AG10803 (cell line): ENCODE measurements at regions not wholly inside any gene's neighbourhood (a gene's known extent, or its start where the extent isn't known, plus 50 kb on each side); places are given as distances from the start of the nearest gene placed in this dataset.

Experiments
- DNase-seq: peaks from one replicate; pipeline ENCODE4 v3.0.0; 2010; ENCODE audit warnings: low read depth
- H3K4me3 ChIP-seq: 2 replicates; pipeline ENCODE4 v1.5.1; 2011; ENCODE audit warnings: mild to moderate bottlenecking, low read length, control low read depth
- CTCF ChIP-seq: conservative IDR thresholded peaks from 2 replicates; pipeline ENCODE4 v1.5.1; 2011; ENCODE audit warnings: mild to moderate bottlenecking, low read length, control low read depth, inconsistent platforms

DNA sequence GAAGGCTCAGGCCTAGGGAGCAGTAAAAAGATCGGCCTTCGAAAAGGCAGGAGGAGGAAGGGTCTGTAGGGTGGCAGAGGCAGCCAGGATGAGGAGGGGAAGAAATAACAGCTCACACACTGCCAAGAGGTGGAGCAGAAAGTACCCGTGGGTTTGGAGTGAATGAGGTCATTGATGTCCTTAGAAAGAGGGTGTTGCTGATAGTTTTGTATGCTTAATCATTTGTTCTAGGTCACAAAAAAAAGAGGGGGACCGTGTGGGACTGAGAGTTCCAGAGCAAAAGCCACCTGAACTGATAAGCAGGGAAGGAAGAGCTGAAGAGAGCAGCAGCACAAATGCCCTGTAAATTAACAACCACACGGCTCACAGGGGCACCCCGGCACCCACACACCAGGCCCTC lies 140.4 kb downstream of the FAM161A start:
- H3K4me3 ChIP-seq, result no peak overlapping the region
- DNase-seq, result no peak
- TF ChIP-seq CTCF, result no peak

- TF ChIP-seq CTCF, result no peak
- H3K4me3 ChIP-seq, result no peak overlapping the region
- no peak for DNase-seq
Measured at GRCh38 chr2:61712060-61712459, 141.8 kb downstream of the FAM161A start.

- no peak for TF ChIP-seq CTCF
- H3K4me3 ChIP-seq, result no peak overlapping the region
- DNase-seq, result no peak
Measured at GRCh38 chr2:61710711-61711110, 143.1 kb downstream of the FAM161A start.

- no peak for TF ChIP-seq CTCF
Measured at GRCh38 chr2:61707984-61708852, 145.6 kb downstream of the FAM161A start.

GRCh38 chr2:61705625-61706024 lies 148.2 kb downstream of the FAM161A start:
- TF ChIP-seq CTCF, result no peak
- no peak for DNase-seq
- H3K4me3 ChIP-seq, result no peak overlapping the region

More at GRCh38 chr2:61707984-61708852, 145.6 kb downstream of the FAM161A start:
- no peak overlapping the region for H3K4me3 ChIP-seq
- DNase-seq, result no peak

GRCh38 chr2:61704364-61704763 lies 149.5 kb downstream of the FAM161A start:
- DNase-seq, result no peak
- no peak for TF ChIP-seq CTCF
- H3K4me3 ChIP-seq, result no peak overlapping the region

- no peak overlapping the region for H3K4me3 ChIP-seq
- no peak for TF ChIP-seq CTCF
- no peak for DNase-seq
Measured at GRCh38 chr2:61702088-61702467, 151.8 kb downstream of the FAM161A start.
